CD4-positive, alpha-beta T cell treated with Interleukin-17A for 4 hours (primary cell): ENCODE measurements at regions not wholly inside any gene's neighbourhood (a gene's known extent, or its start where the extent isn't known, plus 50 kb on each side); places are given as distances from the start of the nearest gene placed in this dataset.
"Not testable (repeated sequence)": the region's sequence is repeated elsewhere in the genome, so short reads cannot be mapped to it uniquely, and the experiment has no call there.

Experiments
- DNase-seq: peaks from one replicate; pipeline ENCODE4 v3.0.0-alpha.2; 2020; ENCODE audit warnings: mixed read lengths

GRCh38 chr20:40941133-40941610 lies 87.5 kb upstream of the TOP1 start:
- no peak for DNase-seq

GRCh38 chr20:40942006-40942405 lies 86.6 kb upstream of the TOP1 start:
- DNase-seq, result no peak

DNA sequence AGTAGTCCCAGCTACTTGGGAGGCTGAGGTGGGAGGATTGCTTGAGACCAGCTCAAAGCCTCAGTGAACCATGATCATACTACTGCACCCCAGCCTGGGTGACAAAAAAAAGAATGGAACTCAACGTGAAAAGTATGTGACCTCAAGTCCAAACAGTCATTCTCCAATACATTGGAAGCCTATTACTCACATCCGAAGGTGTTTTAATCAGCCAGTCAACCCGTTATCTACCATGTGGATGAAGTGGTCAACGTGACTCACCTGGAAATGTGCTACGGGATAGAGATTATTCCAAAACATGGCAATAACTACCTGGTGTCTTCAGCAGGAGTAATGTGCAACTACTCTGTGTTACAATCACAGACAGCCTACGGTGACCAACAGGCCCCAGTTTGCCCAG lies 85.8 kb upstream of the TOP1 start:
- DNase-seq, result no peak

DNA sequence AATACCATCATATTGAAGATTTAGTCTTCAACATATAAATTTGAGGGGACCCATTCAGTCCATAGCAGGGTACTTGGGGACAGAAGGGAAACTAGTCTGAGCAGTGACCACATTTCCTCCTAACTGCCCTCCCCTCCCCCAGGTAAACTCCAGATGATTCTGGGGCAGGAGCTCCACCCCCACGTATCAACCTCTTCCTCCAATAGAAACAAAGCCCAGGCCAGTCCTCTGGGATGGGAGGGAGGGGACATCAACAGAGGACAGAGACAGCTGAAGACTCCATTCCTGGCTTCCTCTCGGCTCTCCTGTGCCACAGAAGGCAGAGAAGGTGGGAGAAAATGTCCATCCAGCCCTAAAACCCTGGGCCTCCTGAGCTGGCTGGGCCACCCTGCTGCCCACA lies 85.0 kb upstream of the TOP1 start:
- no peak for DNase-seq

GRCh38 chr20:40945189-40945588 lies 83.4 kb upstream of the TOP1 start:
- no peak for DNase-seq

- no peak for DNase-seq
Observed at GRCh38 chr20:40945754-40946450, 82.7 kb upstream of the TOP1 start.

- no peak for DNase-seq
Observed at GRCh38 chr20:40946451-40946850, 82.2 kb upstream of the TOP1 start.

GRCh38 chr20:40948465-40949267 lies 80.0 kb upstream of the TOP1 start:
- DNase-seq, result no peak

- no peak for DNase-seq
Observed at GRCh38 chr20:40949346-40949745, 79.3 kb upstream of the TOP1 start.

- no peak for DNase-seq
Observed at GRCh38 chr20:40952136-40952535, 76.5 kb upstream of the TOP1 start.

GRCh38 chr20:40953416-40953815 lies 75.2 kb upstream of the TOP1 start:
- DNase-seq, result no peak

GRCh38 chr20:40953856-40954255 lies 74.8 kb upstream of the TOP1 start:
- no peak for DNase-seq

DNA sequence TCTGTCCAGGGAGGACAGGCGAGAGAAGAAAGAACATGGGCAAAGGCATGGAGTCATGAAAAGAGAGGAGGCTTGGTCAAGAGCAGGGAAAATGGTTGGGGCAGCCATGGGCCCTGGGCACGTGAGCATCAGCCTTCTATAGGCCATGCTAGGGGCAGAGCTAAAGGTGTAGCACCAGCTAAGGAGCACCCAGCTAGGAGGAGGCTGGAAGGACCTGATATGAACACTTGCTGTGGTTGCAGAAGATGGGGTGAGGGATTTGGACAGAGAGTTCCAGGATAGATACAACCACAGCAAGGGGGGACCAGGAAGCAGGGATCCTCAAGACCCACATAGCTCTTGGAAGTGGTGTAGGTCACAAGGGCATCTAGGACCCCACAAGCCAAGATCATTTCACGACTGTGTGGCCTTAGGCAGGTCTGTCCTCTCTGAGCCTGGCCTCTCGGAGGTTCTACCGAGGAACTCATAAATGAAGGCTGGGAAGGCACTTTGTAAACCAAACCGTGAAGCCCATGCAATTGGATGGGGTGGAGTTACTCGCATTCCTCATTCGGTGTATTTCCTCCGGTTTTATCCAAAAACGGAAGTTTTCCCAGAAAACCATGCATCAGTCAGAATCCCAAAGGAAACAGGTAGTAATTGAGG lies 74.0 kb upstream of the TOP1 start:
- DNase-seq, result no peak

DNA sequence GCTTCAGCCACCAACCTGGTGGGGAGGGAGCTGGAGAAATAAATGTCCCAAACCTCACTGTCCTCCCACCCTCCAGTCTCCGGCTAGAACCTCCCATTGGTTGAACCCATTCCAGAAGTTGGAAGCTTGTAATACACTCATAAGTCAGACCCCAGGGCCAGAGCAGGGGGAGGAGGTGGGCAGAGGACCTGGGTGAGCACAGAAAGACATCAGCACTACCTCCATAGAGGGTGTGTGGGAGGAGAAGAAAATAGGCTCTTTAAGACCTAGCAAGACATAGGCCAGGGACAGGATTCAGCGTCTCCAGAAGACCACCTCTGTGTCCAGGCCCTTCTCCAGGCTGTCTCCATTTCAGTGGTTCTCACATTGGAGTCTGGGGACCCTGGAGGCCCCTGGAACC lies 73.3 kb upstream of the TOP1 start:
- no peak for DNase-seq

GRCh38 chr20:40955826-40956225 lies 72.8 kb upstream of the TOP1 start:
- DNase-seq, result not testable (repeated sequence)

GRCh38 chr20:40956542-40957264 lies 71.9 kb upstream of the TOP1 start:
- no peak for DNase-seq

GRCh38 chr20:40957265-40957760 lies 71.3 kb upstream of the TOP1 start:
- DNase-seq, result no peak

- no peak for DNase-seq
Observed at GRCh38 chr20:40958598-40958997, 70.0 kb upstream of the TOP1 start.

- DNase-seq, result no peak
Observed at GRCh38 chr20:40959325-40960092, 69.1 kb upstream of the TOP1 start.

- DNase-seq, result no peak
Observed at GRCh38 chr20:40960101-40960500, 68.5 kb upstream of the TOP1 start.

DNA sequence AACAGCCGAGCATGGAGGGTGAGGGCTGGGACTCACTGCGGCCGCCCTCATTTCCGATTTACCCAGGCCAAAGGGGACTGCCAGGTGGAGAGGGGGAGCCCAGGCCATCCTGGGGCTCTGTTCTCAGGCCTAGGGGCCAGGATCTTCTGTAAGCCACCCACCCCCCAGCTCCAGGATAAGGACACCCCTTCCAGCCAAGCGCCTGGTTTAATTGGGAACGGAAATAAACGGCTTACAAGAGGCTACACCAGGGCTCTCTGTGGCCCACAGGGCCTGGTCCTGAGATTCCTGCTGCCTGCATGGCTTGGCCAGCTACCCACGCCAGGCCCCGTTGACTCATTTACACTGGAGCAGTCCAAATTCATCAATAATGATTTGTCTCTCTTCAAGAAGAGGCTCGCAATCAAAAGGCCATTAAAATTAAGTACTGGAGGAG lies 68.1 kb upstream of the TOP1 start:
- DNase-seq, result no peak

DNA sequence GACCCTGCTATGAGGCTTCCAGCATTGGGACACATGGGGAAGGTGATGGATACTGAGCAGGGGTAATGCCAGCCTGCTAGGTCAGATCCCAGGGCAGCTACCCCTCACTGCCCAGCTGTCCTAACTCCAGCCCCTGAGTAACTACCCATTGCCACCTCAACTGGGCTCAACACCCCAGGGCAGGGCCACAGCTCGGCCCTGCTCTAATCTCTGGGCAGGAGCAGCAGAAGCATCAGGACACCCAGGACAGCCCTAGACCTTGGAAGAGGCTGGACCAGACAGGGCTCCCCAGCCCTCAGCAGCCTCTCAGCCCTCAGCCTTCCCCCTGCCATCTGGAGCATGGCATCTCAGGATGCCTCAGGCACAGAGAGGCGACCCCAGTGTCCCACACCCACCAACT lies 67.4 kb upstream of the TOP1 start:
- no peak for DNase-seq
